Hepatocyte (in vitro differentiated cells): ENCODE measurements at regions not wholly inside any gene's neighbourhood (a gene's known extent, or its start where the extent isn't known, plus 50 kb on each side); places are given as distances from the start of the nearest gene placed in this dataset.

ENCODE experiments used
- DNase-seq: peaks from one replicate; pipeline ENCODE4 v3.0.0-alpha.2; 2016; ENCODE audit warnings: low spot score
- H2AFZ ChIP-seq: fragments of 200-600 bp; sonication (generic); 2 replicates; pipeline ENCODE4 v1.6.0; 2016; ENCODE audit warnings: antibody characterized with exemption, mild to moderate bottlenecking
- H3K27ac ChIP-seq: fragments of 200-600 bp; sonication (generic); 2 replicates; pipeline ENCODE4 v1.5.1; 2016; ENCODE audit warnings: mild to moderate bottlenecking
- H3K27me3 ChIP-seq: fragments of 200-600 bp; sonication (generic); 2 replicates; pipeline ENCODE4 v1.6.1; 2016
- H3K36me3 ChIP-seq: fragments of 200-600 bp; sonication (generic); replicated peaks from 2 replicates; pipeline ENCODE4 v1.5.1; 2016; ENCODE audit warnings: low read depth; ENCODE audit not compliant: insufficient read depth
- H3K4me1 ChIP-seq: fragments of 200-600 bp; sonication (generic); 2 replicates; pipeline ENCODE4 v1.5.1; 2016; ENCODE audit warnings: mild to moderate bottlenecking, moderate library complexity; ENCODE audit not compliant: insufficient read depth
- H3K4me2 ChIP-seq: fragments of 200-600 bp; sonication (generic); 2 replicates; pipeline ENCODE4 v1.6.0; 2016
- H3K4me3 ChIP-seq: fragments of 200-600 bp; sonication (generic); 2 replicates; pipeline ENCODE4 v1.5.1; 2016; ENCODE audit warnings: mild to moderate bottlenecking
- H3K79me2 ChIP-seq: fragments of 200-600 bp; sonication (generic); 2 replicates; pipeline ENCODE4 v1.6.0; 2017; ENCODE audit warnings: mild to moderate bottlenecking
- H3K9me2 ChIP-seq: fragments of 200-600 bp; sonication (generic); replicated peaks from 2 replicates; pipeline ENCODE4 v1.6.0; 2017; ENCODE audit warnings: mild to moderate bottlenecking; ENCODE audit not compliant: insufficient read depth
- H3K9me3 ChIP-seq: fragments of 200-600 bp; sonication (generic); 2 replicates; pipeline ENCODE4 v1.5.1; 2016; ENCODE audit warnings: low read depth, mild to moderate bottlenecking
- H4K20me1 ChIP-seq: fragments of 200-600 bp; sonication (generic); 2 replicates; pipeline ENCODE4 v1.6.0; 2016; ENCODE audit warnings: mild to moderate bottlenecking; ENCODE audit not compliant: insufficient read depth, poor library complexity, severe bottlenecking
- EZH2 ChIP-seq: fragments of 200-600 bp; sonication (generic); IDR thresholded peaks from 2 replicates; pipeline ENCODE4 v1.6.1; 2016; ENCODE audit warnings: antibody characterized with exemption, mild to moderate bottlenecking, borderline replicate concordance
- EZH2phosphoT487 ChIP-seq: fragments of 200-600 bp; sonication (generic); IDR thresholded peaks from one replicate; pipeline ENCODE4 v1.6.1; 2018; ENCODE audit warnings: antibody characterized with exemption, mild to moderate bottlenecking, low read depth, moderate library complexity; ENCODE audit not compliant: unreplicated experiment, severe bottlenecking
- WGBS: methylation state at CpG from one replicate; pipeline ENCODE4 v1.1.6; 2016; ENCODE audit warnings: low lambda C conversion rate; ENCODE audit errors: missing lambda C conversion rate; 5-methylcytosine and 5-hydroxymethylcytosine counted together
- TF ChIP-seq, protein P1 (sequence below): fragments of 200-600 bp; sonication (generic); IDR thresholded peaks from 2 replicates; pipeline ENCODE4 v1.5.1; 2016; ENCODE audit warnings: antibody characterized with exemption, mild to moderate bottlenecking; ENCODE audit not compliant: poor library complexity

DNA sequence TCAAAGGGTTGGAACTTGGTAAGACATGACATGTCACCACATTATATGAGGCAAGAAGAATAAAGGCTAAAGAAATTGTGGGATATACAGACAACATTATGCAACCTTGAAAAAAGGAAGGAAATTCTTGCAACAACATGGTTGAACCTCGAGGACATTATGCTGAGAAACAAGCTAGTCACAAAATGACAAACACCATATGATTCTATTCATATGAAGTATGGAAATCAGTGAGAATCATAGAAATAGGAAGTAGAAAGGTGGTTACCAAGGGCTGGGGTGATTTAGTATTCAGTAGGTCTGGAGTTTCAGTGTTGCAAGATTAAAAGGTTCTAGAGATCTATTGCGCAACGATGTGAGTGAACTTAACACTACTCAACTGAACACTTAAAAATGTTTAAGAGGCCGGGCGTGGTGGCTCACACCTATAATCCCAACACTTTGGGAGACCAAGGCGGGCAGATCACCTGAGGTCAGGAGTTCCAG is 126.9 kb upstream of the TBX20 start:
- TF ChIP-seq EZH2 = no peak
- no peak for TF ChIP-seq EZH2phosphoT487
- Histone ChIP-seq H3K4me2 (no peak overlapping the region), H3K27ac (no peak overlapping the region), H3K9me3 (no peaks in the 10 kb centered on the region), H4K20me1 (no peaks in the 10 kb centered on the region), H3K79me2 (no peaks in the 10 kb centered on the region), H3K27me3 (no peaks in the 10 kb centered on the region), H3K4me3 (no peak overlapping the region), H3K9me2 (no peaks in the 10 kb centered on the region), H2AFZ (no peak overlapping the region), H3K4me1 (peaks cover 8% of the 10 kb centered on the region), H3K36me3 (no peaks in the 10 kb centered on the region)
- 98% methylated on average over 6 of the region's 6 CpGs for WGBS
- no peak for DNase-seq

DNA sequence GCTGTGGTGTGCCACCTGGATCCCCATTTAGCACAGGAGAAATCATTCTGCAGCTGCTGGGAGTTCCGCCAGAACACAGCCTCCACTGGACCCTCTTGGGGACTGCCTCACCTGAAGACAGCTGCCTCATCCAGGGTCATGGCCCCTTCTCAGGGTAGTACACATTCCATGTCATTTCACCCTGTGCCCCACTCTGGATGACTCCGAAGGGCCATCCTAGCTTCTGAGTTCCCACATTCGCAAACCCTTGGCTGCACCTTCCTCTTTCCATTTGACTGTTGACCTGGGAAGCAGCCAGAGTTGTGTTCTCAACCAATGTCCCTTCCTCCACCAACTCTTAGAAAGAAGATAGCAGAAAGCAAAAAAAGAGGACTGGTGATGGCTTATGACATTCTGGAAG is 125.6 kb upstream of the TBX20 start:
- no peak overlapping the region for H3K4me3 ChIP-seq
- no peaks in the 10 kb centered on the region for H3K9me3 ChIP-seq
- H3K27ac ChIP-seq = no peak overlapping the region
- no peak overlapping the region for H2AFZ ChIP-seq
- H3K4me2 ChIP-seq = no peak overlapping the region
- no peak for DNase-seq
- H3K27me3 ChIP-seq = no peaks in the 10 kb centered on the region
- no peaks in the 10 kb centered on the region for H3K36me3 ChIP-seq
- WGBS = 92% methylated on average over 3 of the region's 3 CpGs
- no peaks in the 10 kb centered on the region for H3K79me2 ChIP-seq
- no peaks in the 10 kb centered on the region for H3K9me2 ChIP-seq
- TF ChIP-seq, protein P1, sequence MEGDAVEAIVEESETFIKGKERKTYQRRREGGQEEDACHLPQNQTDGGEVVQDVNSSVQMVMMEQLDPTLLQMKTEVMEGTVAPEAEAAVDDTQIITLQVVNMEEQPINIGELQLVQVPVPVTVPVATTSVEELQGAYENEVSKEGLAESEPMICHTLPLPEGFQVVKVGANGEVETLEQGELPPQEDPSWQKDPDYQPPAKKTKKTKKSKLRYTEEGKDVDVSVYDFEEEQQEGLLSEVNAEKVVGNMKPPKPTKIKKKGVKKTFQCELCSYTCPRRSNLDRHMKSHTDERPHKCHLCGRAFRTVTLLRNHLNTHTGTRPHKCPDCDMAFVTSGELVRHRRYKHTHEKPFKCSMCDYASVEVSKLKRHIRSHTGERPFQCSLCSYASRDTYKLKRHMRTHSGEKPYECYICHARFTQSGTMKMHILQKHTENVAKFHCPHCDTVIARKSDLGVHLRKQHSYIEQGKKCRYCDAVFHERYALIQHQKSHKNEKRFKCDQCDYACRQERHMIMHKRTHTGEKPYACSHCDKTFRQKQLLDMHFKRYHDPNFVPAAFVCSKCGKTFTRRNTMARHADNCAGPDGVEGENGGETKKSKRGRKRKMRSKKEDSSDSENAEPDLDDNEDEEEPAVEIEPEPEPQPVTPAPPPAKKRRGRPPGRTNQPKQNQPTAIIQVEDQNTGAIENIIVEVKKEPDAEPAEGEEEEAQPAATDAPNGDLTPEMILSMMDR = no peak
- TF ChIP-seq EZH2phosphoT487 = no peak
- no peak for TF ChIP-seq EZH2
- no peaks in the 10 kb centered on the region for H4K20me1 ChIP-seq
- H3K4me1 ChIP-seq = peaks cover 18% of the 10 kb centered on the region

DNA sequence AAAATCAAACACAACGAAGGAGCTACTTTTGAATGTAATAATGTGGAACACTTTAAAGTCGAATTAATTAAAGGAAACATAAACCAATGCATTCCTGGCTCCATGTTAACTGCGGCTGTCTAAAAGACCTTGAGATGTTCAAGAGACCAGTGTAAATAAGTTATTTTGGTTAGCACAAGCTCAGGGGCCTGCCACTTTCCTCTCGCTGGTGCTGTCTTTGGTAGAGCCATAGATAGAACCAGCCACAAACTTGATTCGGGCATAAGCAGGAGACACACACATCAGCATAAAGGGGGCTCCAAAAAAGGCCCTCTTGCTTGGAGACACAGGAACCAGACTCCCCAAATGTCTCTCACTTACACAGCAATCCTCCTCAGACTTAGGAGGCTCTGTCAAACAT is 121.6 kb upstream of the TBX20 start:
- DNase-seq = no peak
- Histone ChIP-seq H3K36me3 (no peaks in the 10 kb centered on the region), H2AFZ (peak overlapping the region; percentile 5), H3K27me3 (no peaks in the 10 kb centered on the region), H3K9me2 (no peaks in the 10 kb centered on the region), H3K79me2 (no peaks in the 10 kb centered on the region), H3K9me3 (no peaks in the 10 kb centered on the region), H4K20me1 (no peaks in the 10 kb centered on the region), H3K4me2 (peak overlapping the region; percentile 1), H3K4me3 (no peak overlapping the region), H3K27ac (peak overlapping the region; percentile 54), H3K4me1 (peaks cover 18% of the 10 kb centered on the region)
- no peak for TF ChIP-seq EZH2
- TF ChIP-seq EZH2phosphoT487 = no peak
- TF ChIP-seq, protein P1 = no peak
- 64% methylated on average over 5 of the region's 5 CpGs for WGBS

DNA sequence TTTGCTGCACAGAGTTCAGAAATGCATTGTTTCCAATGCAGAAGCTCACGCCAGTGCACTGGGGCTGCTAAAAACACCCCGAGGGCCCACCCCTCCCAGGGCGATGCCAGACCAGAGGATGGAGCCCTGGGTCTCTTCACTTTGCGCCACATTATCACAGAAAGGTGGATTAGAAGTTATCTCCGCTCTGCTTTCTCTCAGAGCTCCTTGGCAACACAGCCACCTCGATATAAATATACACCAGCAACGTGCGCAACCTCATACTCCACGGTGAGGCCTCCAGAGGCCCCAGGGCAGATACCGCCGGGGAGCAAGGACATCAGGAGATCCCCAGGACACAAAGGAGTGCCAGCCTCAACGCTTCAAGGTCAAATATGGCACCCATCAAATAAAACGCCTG is 121.0 kb upstream of the TBX20 start:
- no peaks in the 10 kb centered on the region for H4K20me1 ChIP-seq
- H3K79me2 ChIP-seq = no peaks in the 10 kb centered on the region
- no peaks in the 10 kb centered on the region for H3K27me3 ChIP-seq
- no peaks in the 10 kb centered on the region for H3K9me3 ChIP-seq
- WGBS = 51% methylated on average over 13 of the region's 13 CpGs
- H3K4me1 ChIP-seq = peaks cover 18% of the 10 kb centered on the region
- H3K27ac ChIP-seq = peak overlapping the region; percentile 54
- no peak overlapping the region for H3K4me3 ChIP-seq
- H3K36me3 ChIP-seq = no peaks in the 10 kb centered on the region
- TF ChIP-seq, protein P1 = no peak
- no peak for TF ChIP-seq EZH2phosphoT487
- TF ChIP-seq EZH2 = no peak
- no peak overlapping the region for H2AFZ ChIP-seq
- no peaks in the 10 kb centered on the region for H3K9me2 ChIP-seq
- DNase-seq = peak; percentile 34
- peak overlapping the region; percentile 58 for H3K4me2 ChIP-seq
